ENCODE measurements at regions not wholly inside any gene's neighbourhood (a gene's known extent, or its start where the extent isn't known, plus 50 kb on each side); places are given as distances from the start of the nearest gene placed in this dataset.

- TF ChIP-seq CTCF (tag by site-specific recombination; IDR thresholded peaks at IDR 0.05) (no peak), KLF16 (tag by site-specific recombination; IDR thresholded peaks at IDR 0.05) (no peak), ZNF274 (IDR thresholded peaks at IDR 0.05; ENCODE audit: low read length) (no peak), ZNF274 (tag by site-specific recombination; IDR thresholded peaks at IDR 0.05; ENCODE audit: borderline replicate concordance) (no peak), ZNF792 (tag by site-specific recombination; IDR thresholded peaks at IDR 0.05) (no peak), ATF2 (tag by site-specific recombination; IDR thresholded peaks at IDR 0.05; ENCODE audit: low read depth) (no peak), YY1 (tag by site-specific recombination; IDR thresholded peaks at IDR 0.05) (no peak), ZNF585B (tag by site-specific recombination; IDR thresholded peaks at IDR 0.05) (no peak), ZNF211 (tag by site-specific recombination; IDR thresholded peaks at IDR 0.05; ENCODE audit: low read depth) (no peak)
These were observed 832.0 kb downstream of the TLR4 start for GRCh38 chr9:118536153-118536552.

Data from HEK293 (cell line).